ENCODE measurements at regions not wholly inside any gene's neighbourhood (a gene's known extent, or its start where the extent isn't known, plus 50 kb on each side); places are given as distances from the start of the nearest gene placed in this dataset.

GRCh38 chr22:44442186-44442815, 55.7 kb downstream of the RTL6 start:
- DNase-seq (ENCODE audit: low read depth in 2 of 2) = no peak

GRCh38 chr22:44441401-44442185, 56.4 kb downstream of the RTL6 start:
- no peak for DNase-seq (ENCODE audit: low read depth in 2 of 2)

GRCh38 chr22:44440224-44441160, 57.5 kb downstream of the RTL6 start:
- no peak for DNase-seq (ENCODE audit: low read depth in 2 of 2)

DNA sequence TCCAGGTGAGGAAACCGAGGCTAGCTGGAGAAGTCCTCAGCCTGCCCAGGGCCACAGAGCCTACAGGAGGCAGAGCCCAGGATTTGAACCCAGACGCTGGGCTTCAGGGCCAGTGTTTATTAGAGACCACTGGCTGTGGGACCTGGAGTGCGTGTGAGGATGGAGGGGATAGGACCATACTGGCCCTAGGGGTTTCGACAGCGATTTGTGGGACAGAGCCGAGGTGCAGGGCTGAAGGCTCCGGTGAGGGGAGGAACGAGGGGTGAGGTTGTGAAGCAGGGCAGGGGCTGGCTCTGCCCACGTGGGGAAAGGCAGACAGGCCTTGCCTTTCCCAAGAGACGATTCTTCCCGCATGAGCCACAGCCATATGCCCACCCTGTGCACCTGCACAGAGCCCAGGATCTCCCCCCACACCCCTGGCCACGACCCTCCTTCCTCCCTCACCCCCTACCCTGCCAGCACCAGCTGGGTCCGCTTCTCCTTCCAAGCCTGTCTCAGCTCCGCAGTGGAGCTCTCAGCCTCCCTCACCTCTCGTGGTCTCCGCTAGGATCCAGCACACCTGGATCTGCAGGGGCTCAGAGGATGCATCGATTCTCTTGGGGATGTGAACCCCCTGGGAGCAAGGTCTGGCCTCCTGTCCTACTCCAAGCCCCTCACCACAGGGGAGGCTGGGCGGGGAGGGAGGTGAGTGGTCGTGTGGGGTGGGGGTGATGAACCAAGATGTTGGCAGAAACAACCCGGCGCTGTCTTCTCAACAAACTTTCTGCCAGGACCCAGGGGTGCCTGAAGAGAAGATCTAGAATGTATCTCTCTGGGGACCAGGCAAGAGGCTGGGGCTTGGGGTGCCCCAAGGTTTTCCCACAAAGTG, 58.4 kb downstream of the RTL6 start:
- no peak for DNase-seq (ENCODE audit: low read depth in 2 of 2)

- no peak for DNase-seq (ENCODE audit: low read depth in 2 of 2)
Observed at GRCh38 chr22:44438481-44439131, 59.4 kb downstream of the RTL6 start.

- DNase-seq (ENCODE audit: low read depth in 2 of 2) = no peak
Observed at GRCh38 chr22:44438056-44438455, 60.0 kb downstream of the RTL6 start.

DNA sequence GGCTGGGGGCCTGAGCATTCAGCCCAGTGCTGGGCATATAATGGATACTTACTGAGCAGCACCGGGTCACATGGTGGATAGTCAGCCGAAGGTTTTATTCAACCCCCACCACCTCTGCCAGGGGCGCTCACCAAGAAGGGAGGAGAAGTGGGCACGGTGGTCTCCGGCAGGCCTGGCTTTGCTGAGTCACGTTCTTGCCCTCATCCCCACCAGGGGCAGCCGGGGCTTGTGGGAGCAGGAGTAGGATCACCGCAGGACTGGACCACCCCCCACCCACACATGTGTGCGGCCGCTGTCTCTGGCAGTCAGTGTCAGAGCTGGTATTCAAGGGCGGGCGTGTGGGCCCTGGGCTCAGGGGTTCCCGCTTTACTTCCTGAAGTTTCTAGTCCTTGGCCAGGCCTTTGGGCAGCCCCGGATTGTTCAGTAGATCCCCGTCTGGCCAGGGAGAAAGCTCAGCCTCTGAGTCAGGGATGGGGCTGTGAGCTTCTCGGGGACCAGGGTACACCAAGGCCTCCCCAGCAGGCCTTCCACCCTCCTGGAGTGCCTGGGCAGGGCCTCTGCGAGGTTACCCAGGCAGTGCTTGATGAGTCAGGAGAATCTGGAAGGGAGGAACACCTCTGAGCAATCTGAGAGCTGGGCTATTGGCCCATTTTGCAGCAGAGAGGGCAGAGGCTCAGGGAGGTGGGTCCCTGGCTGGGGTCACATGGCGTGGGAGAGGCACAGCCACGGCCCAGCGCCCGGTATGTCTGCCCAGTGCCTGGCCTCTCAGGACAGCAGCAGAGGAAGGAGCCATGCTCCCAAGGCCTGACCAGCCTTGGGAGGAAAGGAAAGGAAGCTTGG, 60.6 kb downstream of the RTL6 start:
- no peak for DNase-seq (ENCODE audit: low read depth in 2 of 2)

- no peak for DNase-seq (ENCODE audit: low read depth in 2 of 2)
Observed at GRCh38 chr22:44436736-44437135, 61.3 kb downstream of the RTL6 start.

DNA sequence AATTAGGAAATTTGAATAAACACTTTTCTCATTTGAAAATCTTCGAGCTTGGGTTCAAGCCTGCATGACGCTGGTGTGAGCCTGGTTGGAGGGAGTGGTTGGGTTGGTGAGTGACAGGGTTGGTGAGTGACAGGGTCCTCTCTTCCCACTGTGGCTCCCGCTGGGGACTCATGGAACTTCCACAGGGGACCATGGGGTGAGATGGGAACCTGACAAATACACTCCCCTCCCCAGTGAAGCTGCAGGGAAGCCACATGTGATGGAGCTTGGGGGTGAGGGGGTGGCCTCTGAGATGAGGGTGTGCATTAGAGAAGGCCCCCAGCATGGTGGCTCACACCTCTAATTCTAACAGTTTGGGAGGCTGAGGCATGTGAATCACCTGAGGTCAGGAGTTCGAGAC, 66.8 kb downstream of the RTL6 start:
- DNase-seq (ENCODE audit: low read depth in 2 of 2) = no peak

GRCh38 chr22:44430716-44431115, 67.3 kb downstream of the RTL6 start:
- DNase-seq (ENCODE audit: low read depth in 2 of 2) = no peak

DNA sequence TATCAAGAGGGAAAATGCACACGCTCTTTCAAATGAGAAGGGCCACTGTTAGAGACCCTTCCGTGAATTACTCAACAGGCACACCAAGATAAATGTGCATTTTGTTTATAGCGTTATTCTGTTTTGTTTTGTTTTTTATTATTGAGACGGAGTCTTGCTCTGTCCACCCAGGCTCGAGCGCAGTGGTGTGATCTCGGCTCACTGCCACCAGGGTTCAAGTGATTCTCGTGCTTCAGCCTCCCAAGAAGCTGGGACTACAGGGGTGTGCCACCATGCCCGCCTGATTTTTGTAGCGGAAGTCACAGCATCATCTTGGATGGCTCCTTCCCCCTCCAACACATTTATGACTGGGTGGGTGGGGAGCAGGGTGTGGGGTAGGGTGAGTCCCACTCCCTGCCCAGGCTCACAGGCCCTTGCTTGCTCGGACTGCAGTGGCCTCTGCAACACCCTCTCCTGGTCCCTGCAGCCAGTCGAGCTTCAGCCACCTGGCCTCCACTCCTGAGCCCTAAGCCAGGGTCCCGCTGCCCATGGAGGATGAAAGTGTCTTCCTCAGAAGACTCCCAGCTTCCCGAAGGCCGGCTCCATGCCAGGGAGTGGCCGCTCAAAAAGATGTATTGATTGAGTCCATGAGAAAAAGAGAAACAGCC, 68.0 kb downstream of the RTL6 start:
- no peak for DNase-seq (ENCODE audit: low read depth in 2 of 2)

DNA sequence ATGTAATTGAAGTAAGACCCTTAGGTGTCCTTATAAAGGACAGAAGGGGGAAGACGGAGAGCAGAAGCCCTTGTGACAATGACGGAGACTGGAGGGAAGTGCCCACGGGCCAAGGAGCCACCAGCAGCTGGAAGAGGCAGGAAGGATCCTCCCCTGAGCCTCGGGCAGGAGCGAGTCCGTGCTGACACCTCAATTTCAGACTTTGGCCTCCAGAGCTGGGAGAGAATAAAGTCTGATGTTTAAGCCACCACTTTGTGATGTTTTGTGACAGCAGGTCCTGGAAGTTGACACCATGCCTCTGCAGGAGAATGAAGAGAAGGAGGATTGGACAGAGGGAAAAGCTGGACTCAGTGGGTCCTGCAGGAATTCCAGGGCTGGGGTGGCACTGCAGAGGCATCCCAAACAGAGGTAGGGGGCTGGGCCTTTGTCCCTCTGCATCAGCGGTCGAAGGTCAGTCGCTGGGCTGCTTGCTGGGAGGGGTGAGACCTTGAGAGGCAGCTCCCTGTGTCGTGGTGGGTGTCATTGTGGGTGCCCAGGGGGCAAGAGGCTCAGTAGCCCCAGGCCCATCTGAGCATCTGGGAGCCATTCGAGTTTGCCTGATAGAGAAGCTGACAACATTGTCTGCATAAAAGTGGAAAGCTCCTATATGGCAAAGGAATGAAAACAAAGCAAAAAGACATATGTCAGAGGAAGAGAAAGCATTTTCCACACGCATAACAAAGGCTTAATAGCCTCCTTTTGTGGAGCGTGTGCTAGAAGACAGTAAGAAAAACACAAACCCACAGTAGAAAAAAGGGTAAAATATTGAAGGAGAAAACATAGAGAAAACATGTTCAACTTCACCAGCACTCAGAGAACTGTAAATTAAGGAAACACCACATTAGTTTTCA, 68.8 kb downstream of the RTL6 start:
- DNase-seq (ENCODE audit: low read depth in 2 of 2) = no peak

DNA sequence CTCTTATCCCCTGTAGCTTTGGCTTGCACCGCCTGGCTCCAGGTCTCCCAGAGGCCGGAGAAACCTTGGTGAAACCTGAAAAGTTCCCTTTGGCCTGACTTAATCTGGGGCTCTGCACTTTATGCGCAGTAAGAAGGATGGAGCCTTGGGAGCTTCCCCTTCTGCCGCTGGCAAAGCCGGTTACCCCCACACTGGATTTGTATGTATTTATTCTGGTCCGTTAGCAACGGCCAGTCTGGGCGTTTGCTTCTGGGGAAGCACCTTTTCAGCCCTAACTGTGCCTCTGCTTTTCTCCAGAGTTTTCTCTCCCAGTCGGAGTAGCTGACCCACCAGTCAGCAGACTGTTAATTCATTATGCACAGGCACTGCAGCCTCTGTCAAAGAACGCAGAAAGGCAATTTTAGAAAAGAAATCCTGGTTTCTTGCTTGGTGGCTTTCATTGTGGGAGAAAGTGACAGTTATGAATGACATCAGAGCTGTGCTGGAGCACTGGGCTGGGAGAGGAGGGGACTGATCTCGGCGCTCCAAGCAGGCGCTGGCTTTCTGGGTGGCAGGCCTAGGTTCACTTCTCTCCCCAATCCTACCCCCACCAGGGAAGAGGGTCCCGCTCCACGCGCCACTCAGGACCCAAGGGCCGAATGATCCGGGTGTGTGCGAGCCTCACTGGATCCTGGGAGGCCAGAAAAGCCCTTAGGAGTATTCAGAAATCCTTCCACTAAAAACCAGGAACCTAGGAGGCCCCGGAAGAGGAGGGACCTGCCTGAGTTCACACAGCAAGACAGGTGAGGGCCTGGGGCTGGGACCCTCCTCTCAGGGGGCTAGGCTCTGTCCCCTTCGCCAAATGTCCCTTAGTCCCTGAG, 70.2 kb downstream of the RTL6 start:
- no peak for DNase-seq (ENCODE audit: low read depth in 2 of 2)

- DNase-seq (ENCODE audit: low read depth in 2 of 2) = no peak
Observed at GRCh38 chr22:44426981-44427380, 71.1 kb downstream of the RTL6 start.

- DNase-seq (ENCODE audit: low read depth in 2 of 2) = no peak
Observed at GRCh38 chr22:44425694-44426045, 72.4 kb downstream of the RTL6 start.

GRCh38 chr22:44424867-44425693, 73.0 kb downstream of the RTL6 start:
- DNase-seq (ENCODE audit: low read depth in 2 of 2) = no peak

- DNase-seq (ENCODE audit: low read depth in 2 of 2) = no peak
Observed at GRCh38 chr22:44424359-44424682, 73.7 kb downstream of the RTL6 start.
